ENCODE measurements at regions not wholly inside any gene's neighbourhood (a gene's known extent, or its start where the extent isn't known, plus 50 kb on each side); places are given as distances from the start of the nearest gene placed in this dataset.

GRCh38 chr12:75960954-75961661 lies 70.5 kb downstream of the PHLDA1 start:
- no peak overlapping the region for H3K27ac ChIP-seq

GRCh38 chr12:75960086-75960910 lies 71.3 kb downstream of the PHLDA1 start:
- TF ChIP-seq CTCF (IDR thresholded peaks at IDR 0.05), result no peak
- Histone ChIP-seq H3K27ac (no peak overlapping the region), H3K4me3 (no peak overlapping the region)
- no peak for DNase-seq (ENCODE audit: low spot score)

More at GRCh38 chr12:75960954-75961661, 70.5 kb downstream of the PHLDA1 start:
- DNase-seq (ENCODE audit: low spot score), result no peak
- TF ChIP-seq CTCF (IDR thresholded peaks at IDR 0.05), result no peak
- H3K4me3 ChIP-seq, result no peak overlapping the region

GRCh38 chr12:75959506-75959905 lies 72.1 kb downstream of the PHLDA1 start:
- TF ChIP-seq CTCF (IDR thresholded peaks at IDR 0.05), result no peak
- no peak for DNase-seq (ENCODE audit: low spot score)
- Histone ChIP-seq H3K4me3 (no peak overlapping the region), H3K27ac (no peak overlapping the region)

GRCh38 chr12:75959060-75959459 lies 72.5 kb downstream of the PHLDA1 start:
- H3K27ac ChIP-seq, result no peak overlapping the region
- no peak overlapping the region for H3K4me3 ChIP-seq
- TF ChIP-seq CTCF (IDR thresholded peaks at IDR 0.05), result no peak
- no peak for DNase-seq (ENCODE audit: low spot score)

- no peak for DNase-seq (ENCODE audit: low spot score)
- H3K27ac ChIP-seq, result no peak overlapping the region
- no peak for TF ChIP-seq CTCF (IDR thresholded peaks at IDR 0.05)
These were observed 76.3 kb downstream of the PHLDA1 start for GRCh38 chr12:75955251-75955650.

GRCh38 chr12:75954749-75955148 lies 76.8 kb downstream of the PHLDA1 start:
- Histone ChIP-seq H3K4me3 (no peak overlapping the region), H3K27ac (no peak overlapping the region)
- DNase-seq (ENCODE audit: low spot score), result no peak
- TF ChIP-seq CTCF (IDR thresholded peaks at IDR 0.05), result no peak

More at GRCh38 chr12:75955251-75955650, 76.3 kb downstream of the PHLDA1 start:
- no peak overlapping the region for H3K4me3 ChIP-seq

Measured in coronary artery (tissue), 2 donors.